Caco-2 (cell line): ENCODE measurements at regions not wholly inside any gene's neighbourhood (a gene's known extent, or its start where the extent isn't known, plus 50 kb on each side); places are given as distances from the start of the nearest gene placed in this dataset.

Experiments
- BruUV-seq: library from RNA; stranded (reverse); fragments of 400-500 nt; replicated peaks from 2 replicates; lab custom pipeline; 2021; lab: Mats Ljungman, UMichigan
- CTCF ChIA-PET: fragments of 300-600 bp; sonication (Branson Sonifier 250); formaldehyde crosslinking; loops from one replicate; lab custom pipeline; 2022; ENCODE audit warnings: antibody characterized with exemption; lab: Charles Lee
- POLR2A ChIA-PET: fragments of 300-600 bp; sonication (Branson Sonifier 250); formaldehyde crosslinking; loops from one replicate; lab custom pipeline; 2022; ENCODE audit warnings: antibody characterized with exemption; lab: Charles Lee
- DNase-seq, 2 experiments: peaks; one replicate each; pipeline versions ENCODE4 v3.0.0 to v3.0.0-alpha.2; 2020 to 2022
- H3K27me3 ChIP-seq: replicated peaks from 2 replicates; pipeline ENCODE4 v1.6.0; 2011; ENCODE audit warnings: low read length; ENCODE audit not compliant: control insufficient read depth, insufficient read depth
- H3K36me3 ChIP-seq: 2 replicates; pipeline ENCODE4 v1.5.1; 2011; ENCODE audit warnings: low read length; ENCODE audit not compliant: control insufficient read depth, insufficient read depth
- H3K4me1 ChIP-seq: fragments of 250-450 bp; sonication (Bioruptor Pico); 2 replicates; pipeline ENCODE4 v1.5.1; 2020; ENCODE audit warnings: mild to moderate bottlenecking
- H3K4me3 ChIP-seq: 2 replicates; pipeline ENCODE4 v1.5.1; 2011; ENCODE audit warnings: low read depth, mild to moderate bottlenecking, control low read depth, low read length
- H3K9me3 ChIP-seq: fragments of 250-450 bp; sonication (Bioruptor Pico); 2 replicates; pipeline ENCODE4 v1.5.1; 2020; ENCODE audit warnings: mild to moderate bottlenecking, moderate library complexity
- H3K27ac Mint-ChIP-seq: one replicate; pipeline ENCODE4 v1.8.0; 2022; ENCODE audit warnings: mixed read lengths; ENCODE audit not compliant: unreplicated experiment
- H3K27me3 Mint-ChIP-seq: one replicate; pipeline ENCODE4 v1.8.0; 2022; ENCODE audit warnings: mixed read lengths; ENCODE audit not compliant: insufficient read depth, unreplicated experiment
- H3K36me3 Mint-ChIP-seq: one replicate; pipeline ENCODE4 v1.8.0; 2022; ENCODE audit warnings: mild to moderate bottlenecking, mixed read lengths; ENCODE audit not compliant: insufficient read depth, unreplicated experiment
- H3K4me1 Mint-ChIP-seq: one replicate; pipeline ENCODE4 v1.8.0; 2022; ENCODE audit warnings: low read depth, mixed read lengths; ENCODE audit not compliant: unreplicated experiment
- H3K4me3 Mint-ChIP-seq: one replicate; pipeline ENCODE4 v1.8.0; 2022; ENCODE audit warnings: mild to moderate bottlenecking, moderate library complexity, mixed read lengths; ENCODE audit not compliant: unreplicated experiment
- H3K9me3 Mint-ChIP-seq: one replicate; pipeline ENCODE4 v1.8.0; 2022; ENCODE audit warnings: mixed read lengths; ENCODE audit not compliant: unreplicated experiment
- intact Hi-C: fragments of 100-400 bp; cut with micrococcal nuclease; formaldehyde crosslinking; loops from one replicate; pipeline ENCODE4 v1.10.0; 2022; ENCODE audit not compliant: unreplicated experiment
- TF ChIP-seq, protein P1 (sequence below), 2 experiments: fragments of 200-600 bp in 1 of 2; IDR thresholded peaks; 1 replicate in 1 of 2; 2 replicates in 1 of 2; pipeline versions ENCODE4 v1.5.1 to v1.8.0; 2011 to 2022; ENCODE audit warnings: antibody characterized with exemption in 1 of 2, control low read depth in 1 of 2, inconsistent platforms in 1 of 2, low read depth in 1 of 2, low read length in 1 of 2, mild to moderate bottlenecking in 1 of 2, moderate library complexity in 1 of 2; ENCODE audit not compliant: insufficient read depth in 1 of 2, severe bottlenecking in 1 of 2, unreplicated experiment in 1 of 2

DNA sequence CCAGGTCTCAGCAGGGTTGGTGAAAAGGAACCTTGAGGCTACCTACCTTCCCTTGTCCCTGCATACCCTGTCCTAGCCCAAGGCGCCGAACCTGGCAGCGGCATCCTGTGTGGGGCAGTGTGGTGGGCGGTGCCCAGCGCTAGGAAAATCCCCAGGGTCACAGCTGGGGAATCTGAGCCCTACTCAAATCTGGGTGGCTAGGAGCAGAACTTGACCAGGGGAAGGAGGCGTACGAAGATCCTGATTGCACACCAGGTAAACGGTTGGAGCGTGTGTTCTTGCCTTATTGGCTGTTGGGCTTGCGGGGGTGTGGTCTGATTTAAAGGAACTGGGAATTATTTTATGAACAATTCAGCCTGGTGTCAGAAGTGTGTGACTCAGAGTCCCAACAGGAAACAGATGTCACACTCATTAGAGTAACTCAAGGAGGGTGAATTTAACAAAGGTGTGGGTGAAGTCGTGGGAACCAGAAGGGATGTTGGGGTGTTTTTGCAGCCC lies 118.6 kb downstream of the LRIG2 start:
- CTCF ChIA-PET = no interaction called here
- H3K4me3 ChIP-seq = no peak overlapping the region
- POLR2A ChIA-PET = no interaction called here
- H3K9me3 Mint-ChIP-seq = peaks cover 10% of the 10 kb centered on the region
- TF ChIP-seq, protein P1, sequence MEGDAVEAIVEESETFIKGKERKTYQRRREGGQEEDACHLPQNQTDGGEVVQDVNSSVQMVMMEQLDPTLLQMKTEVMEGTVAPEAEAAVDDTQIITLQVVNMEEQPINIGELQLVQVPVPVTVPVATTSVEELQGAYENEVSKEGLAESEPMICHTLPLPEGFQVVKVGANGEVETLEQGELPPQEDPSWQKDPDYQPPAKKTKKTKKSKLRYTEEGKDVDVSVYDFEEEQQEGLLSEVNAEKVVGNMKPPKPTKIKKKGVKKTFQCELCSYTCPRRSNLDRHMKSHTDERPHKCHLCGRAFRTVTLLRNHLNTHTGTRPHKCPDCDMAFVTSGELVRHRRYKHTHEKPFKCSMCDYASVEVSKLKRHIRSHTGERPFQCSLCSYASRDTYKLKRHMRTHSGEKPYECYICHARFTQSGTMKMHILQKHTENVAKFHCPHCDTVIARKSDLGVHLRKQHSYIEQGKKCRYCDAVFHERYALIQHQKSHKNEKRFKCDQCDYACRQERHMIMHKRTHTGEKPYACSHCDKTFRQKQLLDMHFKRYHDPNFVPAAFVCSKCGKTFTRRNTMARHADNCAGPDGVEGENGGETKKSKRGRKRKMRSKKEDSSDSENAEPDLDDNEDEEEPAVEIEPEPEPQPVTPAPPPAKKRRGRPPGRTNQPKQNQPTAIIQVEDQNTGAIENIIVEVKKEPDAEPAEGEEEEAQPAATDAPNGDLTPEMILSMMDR (IDR thresholded peaks at IDR 0.05; ENCODE audit: insufficient read depth in 1 of 2, low read depth in 1 of 2, low read length in 1 of 2, severe bottlenecking in 1 of 2, unreplicated experiment in 1 of 2) = no peak
- no peak overlapping the region for H3K27ac Mint-ChIP-seq
- BruUV-seq = no TSS peak
- H3K27me3 Mint-ChIP-seq = no peaks in the 10 kb centered on the region
- intact Hi-C loops = no loop called here
- H3K36me3 Mint-ChIP-seq = no peaks in the 10 kb centered on the region
- no peak overlapping the region for H3K4me3 Mint-ChIP-seq
- peaks cover 7% of the 10 kb centered on the region for H3K4me1 Mint-ChIP-seq
- H3K27me3 ChIP-seq = no peaks in the 10 kb centered on the region
- no peak for DNase-seq
- H3K36me3 ChIP-seq = no peaks in the 10 kb centered on the region; the same call in 1 of the 2 replicates
- H3K4me1 ChIP-seq = no peaks in the 10 kb centered on the region
- H3K9me3 ChIP-seq = no peaks in the 10 kb centered on the region

DNA sequence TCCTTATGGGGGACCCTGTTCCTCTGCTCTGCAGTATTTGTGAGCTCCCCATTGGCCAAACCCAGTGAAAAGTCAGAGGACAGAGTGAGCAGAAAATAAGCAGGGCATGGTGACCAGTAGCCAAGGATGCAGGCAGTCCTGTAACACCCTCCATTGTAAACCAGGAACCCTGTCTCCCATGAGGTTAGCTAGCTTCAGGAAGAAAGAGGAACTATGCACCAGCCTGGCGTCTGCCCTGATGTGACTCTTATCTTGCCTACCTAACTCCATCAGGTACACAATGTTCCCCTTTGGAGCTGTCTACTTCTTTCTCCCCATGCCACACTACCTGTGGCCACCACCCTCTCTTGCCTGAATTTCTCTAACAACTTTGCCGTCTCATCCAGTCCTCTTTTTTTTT lies 119.2 kb downstream of the LRIG2 start:
- Histone ChIP-seq H3K27me3 (no peaks in the 10 kb centered on the region), H3K4me1 (no peaks in the 10 kb centered on the region), H3K9me3 (no peaks in the 10 kb centered on the region), H3K36me3 (no peaks in the 10 kb centered on the region; the same call in 1 of the 2 replicates), H3K4me3 (no peak overlapping the region)
- Mint-ChIP-seq H3K4me3 (no peak overlapping the region), H3K4me1 (peaks cover 7% of the 10 kb centered on the region), H3K27ac (no peak overlapping the region), H3K9me3 (peaks cover 10% of the 10 kb centered on the region), H3K36me3 (no peaks in the 10 kb centered on the region), H3K27me3 (no peaks in the 10 kb centered on the region)
- BruUV-seq = no TSS peak
- ChIA-PET CTCF (no interaction called here), POLR2A (no interaction called here)
- intact Hi-C loops = no loop called here
- TF ChIP-seq, protein P1 (IDR thresholded peaks at IDR 0.05; ENCODE audit: insufficient read depth in 1 of 2, low read depth in 1 of 2, low read length in 1 of 2, severe bottlenecking in 1 of 2, unreplicated experiment in 1 of 2) = no peak
- no peak for DNase-seq

- ChIA-PET POLR2A (no interaction called here), CTCF (no interaction called here)
- Mint-ChIP-seq H3K36me3 (no peaks in the 10 kb centered on the region), H3K27ac (no peak overlapping the region), H3K9me3 (peaks cover 10% of the 10 kb centered on the region), H3K4me1 (peaks cover 7% of the 10 kb centered on the region), H3K4me3 (no peak overlapping the region), H3K27me3 (no peaks in the 10 kb centered on the region)
- H3K4me3 ChIP-seq = no peak overlapping the region
- no peaks in the 10 kb centered on the region for H3K27me3 ChIP-seq
- no peak for DNase-seq
- BruUV-seq = no TSS peak
- no peaks in the 10 kb centered on the region; the same call in 1 of the 2 replicates for H3K36me3 ChIP-seq
- intact Hi-C loops = no loop called here
- no peaks in the 10 kb centered on the region for H3K9me3 ChIP-seq
- H3K4me1 ChIP-seq = no peaks in the 10 kb centered on the region
- TF ChIP-seq, protein P1 (IDR thresholded peaks at IDR 0.05; ENCODE audit: insufficient read depth in 1 of 2, low read depth in 1 of 2, low read length in 1 of 2, severe bottlenecking in 1 of 2, unreplicated experiment in 1 of 2) = no peak
These were observed 120.0 kb downstream of the LRIG2 start for GRCh38 chr1:113192980-113193379.
